AG04450 (cell line): ENCODE measurements at regions not wholly inside any gene's neighbourhood (a gene's known extent, or its start where the extent isn't known, plus 50 kb on each side); places are given as distances from the start of the nearest gene placed in this dataset.
"Not testable (repeated sequence)": the region's sequence is repeated elsewhere in the genome, so short reads cannot be mapped to it uniquely, and the experiment has no call there.

Experiments used
- CTCF ChIA-PET: fragments of 300-600, 350-600 bp; formaldehyde crosslinking; extraction: SDS; loops from one replicate; lab custom pipeline; 2022; ENCODE audit warnings: antibody characterized with exemption, inconsistent platforms; lab: Charles Lee
- POLR2A ChIA-PET: fragments of 350-600 bp; formaldehyde crosslinking; extraction: SDS; loops from one replicate; lab custom pipeline; 2021; ENCODE audit warnings: antibody characterized with exemption, inconsistent platforms; lab: Yijun Ruan, JAX
- DNase-seq: peaks from one replicate; pipeline ENCODE4 v3.0.0-alpha.2; 2011; ENCODE audit warnings: low read depth, low spot score
- H3K27ac ChIP-seq: one replicate; pipeline ENCODE4 v1.5.1; 2012; ENCODE audit warnings: low read depth, low read length, control low read depth
- H3K27me3 ChIP-seq: one replicate; pipeline ENCODE4 v1.6.0; 2012; ENCODE audit warnings: low read length; ENCODE audit not compliant: control insufficient read depth, insufficient read depth
- H3K4me3 ChIP-seq: 2 replicates; pipeline ENCODE4 v1.5.1; 2011; ENCODE audit warnings: mild to moderate bottlenecking, low read depth, low read length, control low read depth
- H3K9me3 ChIP-seq: 2 replicates; pipeline ENCODE4 v1.5.1; 2012; ENCODE audit warnings: low read length; ENCODE audit not compliant: control insufficient read depth, insufficient read depth
- TF ChIP-seq, protein P1 (sequence below): IDR thresholded peaks from 2 replicates; pipeline ENCODE4 v1.5.1; 2011; ENCODE audit warnings: low read depth, low read length, control low read depth, inconsistent platforms

- H3K4me3 ChIP-seq, POLR2A ChIA-PET, H3K27ac ChIP-seq, CTCF ChIA-PET, DNase-seq, H3K27me3 ChIP-seq: not testable (repeated sequence)
- H3K9me3 ChIP-seq: peaks cover 28% of the 10 kb centered on the region
These were observed 154.9 kb downstream of the NPIPB11 start for GRCh38 chr16:29251571-29252011.

- POLR2A ChIA-PET, H3K27me3 ChIP-seq, H3K4me3 ChIP-seq, H3K27ac ChIP-seq, DNase-seq, CTCF ChIA-PET: not testable (repeated sequence)
- H3K9me3 ChIP-seq: peaks cover 28% of the 10 kb centered on the region
These were observed 155.5 kb downstream of the NPIPB11 start for GRCh38 chr16:29250923-29251434.

GRCh38 chr16:29250469-29250868 lies 156.0 kb downstream of the NPIPB11 start:
- POLR2A ChIA-PET, H3K4me3 ChIP-seq, CTCF ChIA-PET, H3K27me3 ChIP-seq, H3K27ac ChIP-seq, DNase-seq: not testable (repeated sequence)
- peaks cover 28% of the 10 kb centered on the region for H3K9me3 ChIP-seq

DNA sequence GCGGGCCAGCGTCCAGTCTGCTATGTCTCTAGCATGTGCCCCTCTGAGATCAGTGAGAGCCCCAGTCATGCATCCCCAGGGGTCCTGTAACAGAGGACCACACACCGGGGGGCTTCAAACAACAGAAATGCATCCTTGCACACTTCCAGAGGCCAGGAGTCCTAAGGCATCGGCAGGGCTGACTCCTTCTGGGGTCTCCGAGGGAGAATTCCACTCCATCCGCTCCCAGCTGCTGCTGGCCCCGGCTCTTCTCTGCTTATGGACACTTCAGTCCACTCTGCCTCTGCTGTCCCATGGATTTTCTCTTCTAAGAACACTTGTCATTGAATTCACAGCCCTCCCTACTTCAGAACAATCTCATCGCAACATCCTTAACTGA lies 157.6 kb downstream of the NPIPB11 start:
- H3K27me3 ChIP-seq, CTCF ChIA-PET, H3K27ac ChIP-seq, POLR2A ChIA-PET, DNase-seq, H3K4me3 ChIP-seq: not testable (repeated sequence)
- H3K9me3 ChIP-seq: peaks cover 25% of the 10 kb centered on the region

DNA sequence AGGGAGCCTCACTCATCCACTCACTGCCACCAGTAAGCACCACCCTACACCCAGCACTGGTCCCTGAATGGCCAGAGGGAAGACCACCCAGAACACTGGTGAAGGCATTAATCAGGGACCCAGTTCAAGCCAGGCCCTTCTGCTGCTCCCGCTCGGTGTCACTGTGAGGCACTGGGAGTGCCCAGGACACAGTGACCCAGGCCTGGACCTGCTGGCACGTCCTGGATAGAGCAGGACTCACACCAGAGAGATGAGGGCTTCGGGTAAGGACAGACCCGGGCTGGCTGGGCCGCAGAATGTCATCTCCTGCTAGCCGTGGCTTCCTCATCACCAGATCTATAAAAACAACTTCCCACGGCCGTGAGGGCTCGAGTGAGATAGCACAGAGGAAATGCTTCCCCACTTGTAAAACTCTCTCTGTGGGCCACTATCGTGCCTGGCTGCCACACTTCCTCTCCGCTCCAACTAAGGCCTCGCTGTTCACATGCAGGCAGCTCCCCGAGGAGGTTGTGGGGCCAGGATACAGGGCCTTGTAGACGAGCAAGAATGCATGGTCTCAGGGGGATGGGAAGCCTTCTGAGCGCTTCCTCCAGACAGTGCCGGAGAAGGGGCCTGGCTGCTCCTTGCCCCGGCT lies 158.1 kb downstream of the NPIPB11 start:
- H3K27me3 ChIP-seq, H3K4me3 ChIP-seq, H3K27ac ChIP-seq, POLR2A ChIA-PET, DNase-seq, CTCF ChIA-PET: not testable (repeated sequence)
- peaks cover 25% of the 10 kb centered on the region for H3K9me3 ChIP-seq

DNA sequence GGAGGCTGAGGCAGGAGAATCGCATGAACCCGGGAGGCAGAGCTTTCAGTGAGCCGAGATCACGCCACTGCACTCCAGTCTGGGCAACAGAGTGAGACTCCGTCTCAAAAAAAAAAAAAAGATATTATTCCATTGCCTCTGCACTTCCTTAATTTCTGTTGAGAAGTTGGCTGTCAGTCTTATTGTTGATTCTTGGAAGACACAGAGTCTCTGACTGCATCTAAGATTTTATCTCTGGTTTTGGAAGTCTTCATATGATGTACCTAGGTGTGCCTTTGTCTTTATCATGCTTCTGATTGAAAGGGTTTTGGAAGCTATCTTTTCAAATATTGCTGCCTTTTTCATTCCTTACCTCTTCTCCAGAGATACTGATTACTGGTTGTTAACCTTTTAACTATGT lies 160.4 kb downstream of the NPIPB11 start:
- POLR2A ChIA-PET, CTCF ChIA-PET: not testable (repeated sequence)

GRCh38 chr16:29237971-29238370 lies 168.5 kb downstream of the NPIPB11 start:
- TF ChIP-seq, protein P1, sequence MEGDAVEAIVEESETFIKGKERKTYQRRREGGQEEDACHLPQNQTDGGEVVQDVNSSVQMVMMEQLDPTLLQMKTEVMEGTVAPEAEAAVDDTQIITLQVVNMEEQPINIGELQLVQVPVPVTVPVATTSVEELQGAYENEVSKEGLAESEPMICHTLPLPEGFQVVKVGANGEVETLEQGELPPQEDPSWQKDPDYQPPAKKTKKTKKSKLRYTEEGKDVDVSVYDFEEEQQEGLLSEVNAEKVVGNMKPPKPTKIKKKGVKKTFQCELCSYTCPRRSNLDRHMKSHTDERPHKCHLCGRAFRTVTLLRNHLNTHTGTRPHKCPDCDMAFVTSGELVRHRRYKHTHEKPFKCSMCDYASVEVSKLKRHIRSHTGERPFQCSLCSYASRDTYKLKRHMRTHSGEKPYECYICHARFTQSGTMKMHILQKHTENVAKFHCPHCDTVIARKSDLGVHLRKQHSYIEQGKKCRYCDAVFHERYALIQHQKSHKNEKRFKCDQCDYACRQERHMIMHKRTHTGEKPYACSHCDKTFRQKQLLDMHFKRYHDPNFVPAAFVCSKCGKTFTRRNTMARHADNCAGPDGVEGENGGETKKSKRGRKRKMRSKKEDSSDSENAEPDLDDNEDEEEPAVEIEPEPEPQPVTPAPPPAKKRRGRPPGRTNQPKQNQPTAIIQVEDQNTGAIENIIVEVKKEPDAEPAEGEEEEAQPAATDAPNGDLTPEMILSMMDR: no peak
- H3K27me3 ChIP-seq: no peaks in the 10 kb centered on the region
- DNase-seq: no peak
- ChIA-PET POLR2A (no interaction called here), CTCF (no interaction called here)
- H3K27ac ChIP-seq: no peak overlapping the region
- H3K9me3 ChIP-seq: no peaks in the 10 kb centered on the region; the same call in 1 of the 2 replicates
- no peak overlapping the region for H3K4me3 ChIP-seq

More for the DNA sequence above, 160.4 kb downstream of the NPIPB11 start:
- not testable (repeated sequence) for H3K27me3 ChIP-seq, H3K4me3 ChIP-seq, DNase-seq, H3K27ac ChIP-seq, H3K9me3 ChIP-seq

DNA sequence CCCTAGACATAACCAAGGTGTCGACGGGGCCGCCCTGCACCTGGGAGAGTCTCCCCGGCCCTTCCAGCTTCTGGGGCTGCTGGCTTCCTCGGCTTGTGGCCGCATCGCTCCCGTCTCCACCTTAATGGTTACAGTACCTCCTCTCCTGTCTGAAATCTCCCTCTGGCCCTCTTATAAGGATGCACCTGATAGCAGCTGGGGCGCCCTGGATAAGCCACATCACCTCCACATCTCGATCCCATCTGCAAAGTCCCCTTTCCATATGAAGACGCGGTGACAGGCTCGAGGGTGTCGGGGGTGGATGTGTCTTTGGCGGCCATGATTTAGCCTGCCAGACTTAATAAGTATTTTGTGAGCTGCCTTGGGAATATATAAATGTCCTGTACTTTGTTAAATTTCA lies 169.0 kb downstream of the NPIPB11 start:
- H3K27ac ChIP-seq, H3K9me3 ChIP-seq, H3K27me3 ChIP-seq, CTCF ChIA-PET, H3K4me3 ChIP-seq, DNase-seq, POLR2A ChIA-PET: not testable (repeated sequence)

DNA sequence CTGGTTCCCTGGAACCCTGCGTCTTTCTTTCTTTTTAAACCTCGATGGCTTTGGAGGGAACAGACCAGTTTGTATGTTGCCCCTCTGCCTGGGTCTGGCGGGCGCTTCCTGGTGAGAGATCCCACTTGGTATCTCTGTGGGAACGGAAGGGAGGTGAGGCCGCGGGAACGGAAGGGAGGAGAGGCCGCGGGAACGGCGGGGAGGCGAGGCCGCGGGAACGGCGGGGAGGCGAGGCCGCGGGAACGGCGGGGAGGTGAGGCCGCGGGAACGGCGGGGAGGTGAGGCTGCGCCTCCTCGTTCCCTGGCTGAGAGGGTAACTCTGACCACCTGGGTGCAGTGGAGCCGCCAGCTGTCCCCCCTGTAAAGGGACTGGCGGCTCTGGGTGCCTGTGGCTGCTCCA lies 169.5 kb downstream of the NPIPB11 start:
- H3K9me3 ChIP-seq, H3K27ac ChIP-seq, H3K27me3 ChIP-seq, POLR2A ChIA-PET, CTCF ChIA-PET, H3K4me3 ChIP-seq, DNase-seq: not testable (repeated sequence)

GRCh38 chr16:29235836-29236370 lies 170.6 kb downstream of the NPIPB11 start:
- CTCF ChIA-PET, POLR2A ChIA-PET, H3K9me3 ChIP-seq: not testable (repeated sequence)

DNA sequence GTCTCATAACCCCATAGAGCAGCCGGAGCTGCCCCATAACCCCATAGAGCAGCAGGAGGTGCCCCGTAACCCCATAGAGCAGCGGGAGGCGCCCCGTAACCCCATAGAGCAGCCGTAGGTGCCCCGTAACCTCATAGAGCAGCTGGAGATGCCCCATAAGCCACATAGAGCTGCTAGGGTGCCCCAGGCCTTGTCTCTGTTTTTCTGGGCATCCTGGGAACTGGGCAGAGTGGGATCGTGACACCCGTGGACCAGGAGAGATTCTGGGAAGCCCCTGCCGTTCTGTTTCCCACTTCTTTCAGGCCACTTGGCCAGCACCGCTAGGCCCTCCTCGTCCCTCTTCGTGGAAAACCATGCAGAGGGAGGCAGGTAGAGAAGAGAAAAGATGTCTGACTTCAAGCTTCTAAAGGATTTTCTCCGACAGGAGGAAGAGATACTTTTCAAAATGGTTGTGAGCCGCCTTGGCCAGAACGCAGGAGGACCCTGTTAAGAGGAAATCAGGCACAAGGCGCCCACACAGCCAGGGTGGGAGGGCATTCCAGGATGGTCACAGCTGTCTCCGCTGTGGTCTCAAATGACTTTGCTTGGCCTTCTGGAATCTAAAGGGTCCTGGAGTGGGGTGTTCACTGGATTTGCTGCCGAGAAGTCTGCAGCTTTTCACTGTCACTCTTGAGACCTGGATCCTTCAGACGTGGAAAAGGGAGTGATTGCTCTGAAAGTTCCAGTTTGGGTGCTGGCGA lies 171.8 kb downstream of the NPIPB11 start:
- H3K27me3 ChIP-seq, H3K27ac ChIP-seq, DNase-seq, H3K9me3 ChIP-seq, H3K4me3 ChIP-seq, CTCF ChIA-PET, POLR2A ChIA-PET: not testable (repeated sequence)

More at GRCh38 chr16:29235836-29236370, 170.6 kb downstream of the NPIPB11 start:
- H3K27me3 ChIP-seq, H3K4me3 ChIP-seq, DNase-seq, H3K27ac ChIP-seq: not testable (repeated sequence)
